ENCODE measurements at regions not wholly inside any gene's neighbourhood (a gene's known extent, or its start where the extent isn't known, plus 50 kb on each side); places are given as distances from the start of the nearest gene placed in this dataset.

DNA sequence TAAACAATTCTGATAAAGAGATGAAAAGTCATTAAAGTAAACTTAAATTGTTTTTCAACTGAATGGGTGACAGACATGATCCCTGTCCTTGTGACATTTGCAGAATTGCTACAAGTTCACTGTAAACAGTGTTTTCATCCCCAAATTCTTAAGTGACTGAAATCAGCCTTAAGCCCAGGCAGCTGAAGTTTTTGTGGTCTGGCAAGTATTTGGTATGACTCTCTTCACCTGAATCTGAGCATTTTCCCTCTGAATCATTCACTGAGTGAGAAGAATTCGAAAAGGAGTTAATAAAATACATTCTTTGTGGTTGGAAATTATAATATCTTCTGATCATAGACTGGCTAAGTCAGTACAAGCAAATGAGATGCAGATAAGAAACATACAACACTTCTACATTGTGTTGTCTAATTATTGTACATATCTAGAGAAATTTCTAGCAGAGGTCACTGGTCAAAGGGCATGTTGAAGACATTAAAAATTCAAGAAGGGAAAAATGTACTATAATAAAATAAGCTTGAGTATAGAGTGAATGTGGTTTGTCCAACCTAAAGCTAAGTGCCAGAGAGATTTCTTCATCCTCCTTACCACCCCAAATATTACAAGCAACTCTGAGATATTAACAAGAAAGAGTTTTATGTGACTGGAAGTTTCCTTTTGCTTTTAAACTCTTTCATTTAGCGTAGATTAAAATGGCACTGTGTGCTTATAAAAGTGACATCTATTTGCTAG lies 177.8 kb upstream of the DIO2 start:
- TF ChIP-seq CTCF (IDR thresholded peaks at IDR 0.05; ENCODE audit: insufficient read depth, low read length): no peak
- no peak for TF ChIP-seq GABPA (IDR thresholded peaks at IDR 0.05; ENCODE audit: low read depth)

All from HL-60 (cell line).